Mesodermal cell (in vitro differentiated cells): ENCODE measurements at regions not wholly inside any gene's neighbourhood (a gene's known extent, or its start where the extent isn't known, plus 50 kb on each side); places are given as distances from the start of the nearest gene placed in this dataset.

ENCODE experiments used
- H3K27ac ChIP-seq: 2 replicates; pipeline ENCODE4 v1.7.0; 2013; ENCODE audit warnings: mild to moderate bottlenecking, low read depth, low read length, moderate library complexity; ENCODE audit not compliant: severe bottlenecking
- H3K36me3 ChIP-seq: 2 replicates; pipeline ENCODE4 v1.7.1; 2013; ENCODE audit warnings: mild to moderate bottlenecking, low read length, moderate library complexity; ENCODE audit not compliant: control insufficient read depth, insufficient read depth
- H3K4me1 ChIP-seq: one replicate; pipeline ENCODE4 v1.7.1; 2013; ENCODE audit warnings: mild to moderate bottlenecking, low read length; ENCODE audit not compliant: insufficient read depth, control insufficient read depth, poor library complexity, severe bottlenecking
- H3K4me3 ChIP-seq: 2 replicates; pipeline ENCODE4 v1.7.0; 2013; ENCODE audit warnings: low read length, control low read depth, mild to moderate bottlenecking; ENCODE audit not compliant: insufficient read depth, poor library complexity, severe bottlenecking; ENCODE audit errors: extremely low read depth
- H3K9me3 ChIP-seq: 2 replicates; pipeline ENCODE4 v1.7.1; 2013; ENCODE audit warnings: mild to moderate bottlenecking, low read length, moderate library complexity; ENCODE audit not compliant: control insufficient read depth
- WGBS, 2 experiments: methylation state at CpG; one replicate each; pipeline ENCODE4 v1.1.5; 2013; ENCODE audit warnings: missing lambda C conversion rate in 2 of 2; ENCODE audit not compliant: insufficient coverage in 2 of 2; 5-methylcytosine and 5-hydroxymethylcytosine counted together

DNA sequence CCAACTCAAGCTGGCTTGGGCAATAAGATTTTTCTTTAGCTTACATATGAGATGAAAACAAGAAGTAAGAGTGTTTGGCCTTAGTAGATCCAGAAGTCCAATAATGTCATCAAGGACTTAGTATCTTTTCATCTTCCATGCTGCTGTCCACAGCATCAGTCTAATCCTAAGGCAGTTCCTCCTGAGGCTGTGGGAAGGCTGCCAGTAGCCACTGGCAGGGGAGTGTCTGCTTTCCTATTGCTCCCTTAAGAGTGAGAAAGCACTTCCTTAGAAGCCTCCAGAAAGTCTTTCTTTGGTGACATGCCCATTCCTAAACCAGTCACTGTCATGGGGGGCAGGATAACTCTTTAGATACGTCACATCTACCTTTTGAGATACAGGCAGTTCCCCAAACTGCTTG is 317.7 kb downstream of the BMP4 start:
- H3K4me3 ChIP-seq = no peak overlapping the region
- no peaks in the 10 kb centered on the region for H3K9me3 ChIP-seq
- no peaks in the 10 kb centered on the region for H3K4me1 ChIP-seq
- H3K27ac ChIP-seq = no peak overlapping the region
- no peaks in the 10 kb centered on the region for H3K36me3 ChIP-seq
- 86% methylated on average over 1 of the region's 1 CpG; no CpG with 5 or more reads in 1 of the 2 experiments for WGBS, 2 experiments

- H3K4me1 ChIP-seq = no peaks in the 10 kb centered on the region
- H3K4me3 ChIP-seq = no peak overlapping the region
- no peaks in the 10 kb centered on the region for H3K36me3 ChIP-seq
- 93 to 96% methylated on average over 3 of the region's 4 CpGs for WGBS, 2 experiments
- no peak overlapping the region for H3K27ac ChIP-seq
- no peaks in the 10 kb centered on the region for H3K9me3 ChIP-seq
Observed at GRCh38 chr14:53634793-53635192, 321.8 kb downstream of the BMP4 start.

DNA sequence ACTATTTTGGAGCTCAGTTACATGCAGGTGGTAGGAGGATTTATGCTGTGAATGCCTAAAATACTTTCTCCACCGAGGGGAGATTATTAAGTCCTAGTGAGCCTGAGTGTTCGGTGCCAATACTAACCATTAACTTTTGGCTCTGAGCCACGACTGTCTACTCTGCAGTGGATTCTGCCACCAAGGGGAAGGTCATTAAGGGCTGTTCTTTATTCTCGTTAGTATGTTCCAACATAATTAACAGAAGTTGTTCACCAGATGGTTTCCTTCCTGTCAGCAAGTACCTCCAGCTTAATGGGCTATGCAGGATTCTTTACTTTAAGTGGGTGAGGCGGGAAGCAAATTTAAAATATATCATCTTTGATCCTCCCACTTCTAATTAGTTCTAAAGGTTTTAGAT is 326.3 kb downstream of the BMP4 start:
- no peaks in the 10 kb centered on the region for H3K9me3 ChIP-seq
- WGBS, 2 experiments = 89 to 94% methylated on average over 2 to 3 of the region's 5 CpGs
- H3K27ac ChIP-seq = no peak overlapping the region
- no peak overlapping the region for H3K4me3 ChIP-seq
- H3K4me1 ChIP-seq = no peaks in the 10 kb centered on the region
- no peaks in the 10 kb centered on the region for H3K36me3 ChIP-seq

DNA sequence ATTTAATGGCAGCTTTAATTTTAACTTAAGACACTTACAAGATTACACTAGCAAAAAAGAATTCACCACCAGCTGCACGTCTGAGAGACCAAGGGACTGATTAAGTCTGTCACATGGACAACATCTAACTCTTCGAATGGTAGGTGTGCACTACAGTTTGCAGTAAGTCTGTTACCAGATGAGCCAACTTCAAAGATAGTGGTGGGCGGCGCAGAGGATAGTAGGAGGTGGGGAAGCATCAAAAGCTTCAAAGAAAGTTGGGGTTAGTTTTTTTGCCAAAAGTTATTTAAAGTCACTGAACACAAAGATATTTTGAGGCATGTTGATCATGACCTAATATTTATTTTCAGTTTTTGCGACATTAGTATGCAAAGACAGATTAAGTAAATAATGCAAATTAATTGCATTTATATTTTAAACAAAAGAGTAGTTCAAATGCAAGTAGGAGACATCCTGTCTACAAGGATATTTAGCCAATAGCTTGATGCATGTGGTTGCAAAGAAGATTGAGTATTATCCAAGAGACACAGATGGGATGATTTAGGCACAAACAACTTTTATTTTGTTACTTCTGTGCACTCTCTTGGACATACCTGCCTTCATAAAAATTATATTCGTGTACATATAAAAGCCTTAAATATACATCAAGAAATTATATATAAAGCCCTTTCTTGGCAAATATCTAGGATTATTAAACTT is 327.7 kb downstream of the BMP4 start:
- no peaks in the 10 kb centered on the region for H3K9me3 ChIP-seq
- no peak overlapping the region for H3K4me3 ChIP-seq
- no peaks in the 10 kb centered on the region for H3K4me1 ChIP-seq
- H3K27ac ChIP-seq = no peak overlapping the region
- no peaks in the 10 kb centered on the region for H3K36me3 ChIP-seq
- 93 to 94% methylated on average over 4 to 5 of the region's 6 CpGs for WGBS, 2 experiments

DNA sequence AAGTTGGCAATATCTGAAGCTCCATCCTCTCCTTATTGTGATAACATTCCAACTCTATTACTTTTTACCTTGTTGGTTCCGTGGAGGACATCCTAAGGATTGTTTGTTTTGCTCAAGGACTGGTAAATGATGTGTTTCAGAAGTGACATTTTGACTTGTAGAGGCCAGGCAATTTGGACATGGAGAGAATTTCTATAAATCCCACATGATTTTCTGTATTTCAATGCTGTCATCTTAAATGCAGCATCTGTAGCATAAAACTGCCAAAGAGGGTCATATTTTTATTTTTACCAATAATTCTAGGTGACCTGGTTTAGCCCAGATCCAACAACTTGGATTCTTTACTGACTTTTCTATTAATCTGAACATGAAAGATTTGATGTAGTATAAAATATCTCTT is 328.4 kb downstream of the BMP4 start:
- no CpG with 5 or more reads among the region's 1 CpG for WGBS, 2 experiments
- no peak overlapping the region for H3K27ac ChIP-seq

GRCh38 chr14:53626761-53627160 is 329.9 kb downstream of the BMP4 start:
- Histone ChIP-seq H3K27ac (no peak overlapping the region), H3K4me1 (no peaks in the 10 kb centered on the region), H3K4me3 (no peak overlapping the region), H3K9me3 (no peaks in the 10 kb centered on the region), H3K36me3 (no peaks in the 10 kb centered on the region)
- WGBS, 2 experiments = 83 to 96% methylated on average over 1 to 2 of the region's 2 CpGs

More for the DNA sequence above, 328.4 kb downstream of the BMP4 start:
- no peak overlapping the region for H3K4me3 ChIP-seq
- H3K4me1 ChIP-seq = no peaks in the 10 kb centered on the region
- no peaks in the 10 kb centered on the region for H3K9me3 ChIP-seq
- H3K36me3 ChIP-seq = no peaks in the 10 kb centered on the region

- no peaks in the 10 kb centered on the region for H3K9me3 ChIP-seq
- H3K27ac ChIP-seq = no peak overlapping the region
- no peak overlapping the region for H3K4me3 ChIP-seq
- WGBS, 2 experiments = 94 to 100% methylated on average over 2 of the region's 3 CpGs
- H3K36me3 ChIP-seq = no peaks in the 10 kb centered on the region
- H3K4me1 ChIP-seq = peaks cover 24% of the 10 kb centered on the region
Observed at GRCh38 chr14:53622447-53622846, 334.2 kb downstream of the BMP4 start.

DNA sequence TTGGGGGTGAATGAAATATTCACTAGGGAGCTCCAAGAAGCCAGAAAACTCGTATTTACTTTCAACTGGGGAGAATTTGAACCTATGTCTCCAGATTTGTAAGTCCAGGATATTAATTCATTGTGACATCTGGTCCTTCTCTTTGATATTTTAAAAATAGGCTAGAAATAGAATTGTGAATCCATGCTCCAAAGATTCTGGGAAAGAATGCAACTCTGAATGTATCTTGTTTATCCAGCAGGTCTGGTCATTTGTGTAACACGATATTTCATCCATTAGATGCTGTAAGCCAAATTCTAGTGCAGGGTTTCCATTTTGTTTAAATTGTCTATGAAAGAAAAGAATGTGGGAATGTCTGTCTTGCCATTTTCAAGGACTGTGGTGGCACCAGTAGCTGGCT is 334.7 kb downstream of the BMP4 start:
- H3K9me3 ChIP-seq = no peaks in the 10 kb centered on the region
- H3K36me3 ChIP-seq = no peaks in the 10 kb centered on the region
- no peak overlapping the region for H3K27ac ChIP-seq
- 79 to 90% methylated on average over 2 of the region's 2 CpGs for WGBS, 2 experiments
- H3K4me3 ChIP-seq = no peak overlapping the region
- peaks cover 24% of the 10 kb centered on the region for H3K4me1 ChIP-seq

GRCh38 chr14:53621433-53621832 is 335.2 kb downstream of the BMP4 start:
- Histone ChIP-seq H3K36me3 (no peaks in the 10 kb centered on the region), H3K4me1 (peaks cover 24% of the 10 kb centered on the region), H3K9me3 (no peaks in the 10 kb centered on the region), H3K27ac (no peak overlapping the region), H3K4me3 (no peak overlapping the region)
- 96 to 100% methylated on average over 2 of the region's 3 CpGs for WGBS, 2 experiments

DNA sequence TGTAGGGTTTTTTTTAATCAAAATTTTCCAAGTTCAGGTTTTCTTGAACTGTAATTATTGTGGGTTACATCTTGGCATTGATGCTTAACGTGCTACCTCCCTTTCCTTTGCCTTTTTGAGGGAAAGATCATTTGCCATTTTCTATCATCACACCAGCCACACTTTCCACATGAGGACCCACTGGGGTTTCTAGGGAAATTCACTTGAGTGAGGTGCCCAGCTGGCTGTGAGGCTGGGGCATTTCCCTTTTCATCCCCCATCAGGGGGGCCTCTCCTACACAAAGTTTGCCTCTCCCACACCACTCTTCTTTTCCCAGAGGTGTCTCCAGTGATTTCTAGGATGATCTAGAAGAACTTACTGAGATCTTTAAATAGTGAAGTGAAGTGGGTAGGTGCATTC is 335.7 kb downstream of the BMP4 start:
- peaks cover 24% of the 10 kb centered on the region for H3K4me1 ChIP-seq
- WGBS, 2 experiments = 100% methylated on average over 1 of the region's 1 CpG; no CpG with 5 or more reads in 1 of the 2 experiments
- no peaks in the 10 kb centered on the region for H3K36me3 ChIP-seq
- H3K9me3 ChIP-seq = no peaks in the 10 kb centered on the region
- no peak overlapping the region for H3K27ac ChIP-seq
- H3K4me3 ChIP-seq = no peak overlapping the region

DNA sequence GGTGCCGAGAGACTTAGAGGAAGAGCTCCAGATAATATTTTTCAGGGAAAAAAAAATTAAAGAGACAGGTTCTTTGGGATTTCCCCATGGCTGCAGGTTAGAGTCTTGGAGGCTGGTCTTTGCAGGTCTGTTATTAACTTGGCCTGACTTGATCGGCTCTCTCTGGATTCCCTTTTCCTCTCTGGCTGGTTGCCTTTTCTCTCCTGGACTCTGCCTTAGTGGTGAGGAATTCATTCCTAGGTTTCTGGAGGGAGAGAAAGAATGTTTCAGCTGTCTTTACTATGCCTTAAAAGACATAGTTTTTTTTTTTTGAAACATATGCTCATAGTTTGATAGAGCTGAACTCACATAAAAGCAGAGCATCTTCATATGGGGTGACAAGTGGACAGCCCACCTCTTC is 336.3 kb downstream of the BMP4 start:
- Histone ChIP-seq H3K4me3 (no peak overlapping the region), H3K4me1 (peaks cover 24% of the 10 kb centered on the region), H3K9me3 (no peaks in the 10 kb centered on the region), H3K36me3 (no peaks in the 10 kb centered on the region), H3K27ac (peak overlapping the region; percentile 60)
- WGBS, 2 experiments = 72 to 80% methylated on average over 1 to 2 of the region's 2 CpGs
